ENCODE measurements at regions not wholly inside any gene's neighbourhood (a gene's known extent, or its start where the extent isn't known, plus 50 kb on each side); places are given as distances from the start of the nearest gene placed in this dataset.

- H3K79me2 ChIP-seq (ENCODE audit: insufficient read depth, low read length): no peaks in the 10 kb centered on the region
- H3K27ac ChIP-seq (ENCODE audit: low read depth, low read length): no peak overlapping the region
- H2AFZ ChIP-seq (ENCODE audit: low read length): no peak overlapping the region
- no peaks in the 10 kb centered on the region for H3K4me1 ChIP-seq (ENCODE audit: insufficient read depth, low read length)
- no peak overlapping the region for H3K4me2 ChIP-seq (ENCODE audit: insufficient read depth, low read length)
- H4K20me1 ChIP-seq (ENCODE audit: insufficient read depth, low read length): no peaks in the 10 kb centered on the region
- H3K9me3 ChIP-seq (ENCODE audit: low read depth, low read length): peaks cover 3% of the 10 kb centered on the region
- no peak for DNase-seq (ENCODE audit: insufficient read length, low spot score, missing footprints)
- no peak for TF ChIP-seq CTCF (IDR thresholded peaks at IDR 0.05; ENCODE audit: extremely low read depth, low read depth, low read length)
- no peaks in the 10 kb centered on the region for H3K27me3 ChIP-seq (ENCODE audit: insufficient read depth, low read length)
- H3K36me3 ChIP-seq (ENCODE audit: insufficient read depth, low read length): no peaks in the 10 kb centered on the region
- H3K4me3 ChIP-seq (ENCODE audit: insufficient read depth, low read length): no peak overlapping the region
Measured at GRCh38 chr1:189986516-189986915, 491.1 kb downstream of the BRINP3 start.

GRCh38 chr1:189987509-189987908 lies 490.2 kb downstream of the BRINP3 start:
- no peak for DNase-seq (ENCODE audit: insufficient read length, low spot score, missing footprints)
- no peaks in the 10 kb centered on the region for H4K20me1 ChIP-seq (ENCODE audit: insufficient read depth, low read length)
- no peaks in the 10 kb centered on the region for H3K79me2 ChIP-seq (ENCODE audit: insufficient read depth, low read length)
- no peak overlapping the region for H3K4me3 ChIP-seq (ENCODE audit: insufficient read depth, low read length)
- H3K4me2 ChIP-seq (ENCODE audit: insufficient read depth, low read length): no peak overlapping the region
- no peak overlapping the region for H3K27ac ChIP-seq (ENCODE audit: low read depth, low read length)
- H3K27me3 ChIP-seq (ENCODE audit: insufficient read depth, low read length): no peaks in the 10 kb centered on the region
- H3K36me3 ChIP-seq (ENCODE audit: insufficient read depth, low read length): no peaks in the 10 kb centered on the region
- no peak overlapping the region for H2AFZ ChIP-seq (ENCODE audit: low read length)
- no peak for TF ChIP-seq CTCF (IDR thresholded peaks at IDR 0.05; ENCODE audit: extremely low read depth, low read depth, low read length)
- H3K4me1 ChIP-seq (ENCODE audit: insufficient read depth, low read length): no peaks in the 10 kb centered on the region
- peaks cover 3% of the 10 kb centered on the region for H3K9me3 ChIP-seq (ENCODE audit: low read depth, low read length)

GRCh38 chr1:189992856-189993255 lies 484.8 kb downstream of the BRINP3 start:
- Histone ChIP-seq H3K4me3 (ENCODE audit: insufficient read depth, low read length) (no peak overlapping the region), H3K36me3 (ENCODE audit: insufficient read depth, low read length) (no peaks in the 10 kb centered on the region), H3K79me2 (ENCODE audit: insufficient read depth, low read length) (no peaks in the 10 kb centered on the region), H3K4me2 (ENCODE audit: insufficient read depth, low read length) (no peak overlapping the region), H3K9me3 (ENCODE audit: low read depth, low read length) (peaks cover 3% of the 10 kb centered on the region), H3K27me3 (ENCODE audit: insufficient read depth, low read length) (no peaks in the 10 kb centered on the region), H2AFZ (ENCODE audit: low read length) (no peak overlapping the region), H3K4me1 (ENCODE audit: insufficient read depth, low read length) (no peaks in the 10 kb centered on the region), H3K27ac (ENCODE audit: low read depth, low read length) (no peak overlapping the region), H4K20me1 (ENCODE audit: insufficient read depth, low read length) (no peaks in the 10 kb centered on the region)
- TF ChIP-seq CTCF (IDR thresholded peaks at IDR 0.05; ENCODE audit: extremely low read depth, low read depth, low read length): no peak
- peak; percentile 22 for DNase-seq (ENCODE audit: insufficient read length, low spot score, missing footprints)

GRCh38 chr1:190000365-190000872 lies 477.2 kb downstream of the BRINP3 start:
- no peak overlapping the region for H3K27ac ChIP-seq (ENCODE audit: low read depth, low read length)
- H3K4me1 ChIP-seq (ENCODE audit: insufficient read depth, low read length): no peaks in the 10 kb centered on the region
- no peaks in the 10 kb centered on the region for H4K20me1 ChIP-seq (ENCODE audit: insufficient read depth, low read length)
- no peak for TF ChIP-seq CTCF (IDR thresholded peaks at IDR 0.05; ENCODE audit: extremely low read depth, low read depth, low read length)
- no peaks in the 10 kb centered on the region for H3K9me3 ChIP-seq (ENCODE audit: low read depth, low read length)
- DNase-seq (ENCODE audit: insufficient read length, low spot score, missing footprints): no peak
- H3K36me3 ChIP-seq (ENCODE audit: insufficient read depth, low read length): no peaks in the 10 kb centered on the region
- no peaks in the 10 kb centered on the region for H3K27me3 ChIP-seq (ENCODE audit: insufficient read depth, low read length)
- no peaks in the 10 kb centered on the region for H3K79me2 ChIP-seq (ENCODE audit: insufficient read depth, low read length)
- no peak overlapping the region for H3K4me2 ChIP-seq (ENCODE audit: insufficient read depth, low read length)
- no peak overlapping the region for H2AFZ ChIP-seq (ENCODE audit: low read length)
- H3K4me3 ChIP-seq (ENCODE audit: insufficient read depth, low read length): no peak overlapping the region
